Coronary artery (tissue), 2 donors: ENCODE measurements at regions not wholly inside any gene's neighbourhood (a gene's known extent, or its start where the extent isn't known, plus 50 kb on each side); places are given as distances from the start of the nearest gene placed in this dataset.

ENCODE experiments used
- DNase-seq: peaks from one replicate; pipeline ENCODE4 v3.0.0-alpha.2; 2017; ENCODE audit warnings: low spot score
- H3K27ac ChIP-seq, 2 donors: fragments of 200-600 bp; sonication (generic); one replicate each; pipeline ENCODE4 v1.5.1; 2016 to 2019
- H3K4me3 ChIP-seq: fragments of 200-600 bp; sonication (generic); 2 replicates; pipeline ENCODE4 v1.5.1; 2016; ENCODE audit warnings: mild to moderate bottlenecking, moderate library complexity
- CTCF ChIP-seq: fragments of 200-600 bp; sonication (generic); IDR thresholded peaks from one replicate; pipeline ENCODE4 v1.5.1; 2019; ENCODE audit warnings: antibody characterized with exemption

GRCh38 chr7:106177300-106177690 is 65.2 kb upstream of the SYPL1 start:
- no peak for TF ChIP-seq CTCF
- H3K4me3 ChIP-seq, result no peak overlapping the region
- DNase-seq, result no peak
- peak overlapping the region in 1 of 2 donors; percentile 35 for H3K27ac ChIP-seq

GRCh38 chr7:106176414-106177299 is 64.5 kb upstream of the SYPL1 start:
- peak; percentile 87 for DNase-seq
- TF ChIP-seq CTCF, result peak; percentile 95
- H3K27ac ChIP-seq, result peak overlapping the region in 1 of 2 donors; percentile 35

GRCh38 chr7:106175507-106175906 is 63.4 kb upstream of the SYPL1 start:
- no peak for DNase-seq
- Histone ChIP-seq H3K27ac (no peak overlapping the region), H3K4me3 (no peak overlapping the region)
- TF ChIP-seq CTCF, result no peak

More at GRCh38 chr7:106176414-106177299, 64.5 kb upstream of the SYPL1 start:
- no peak overlapping the region for H3K4me3 ChIP-seq

- no peak for DNase-seq
- no peak overlapping the region for H3K4me3 ChIP-seq
- no peak for TF ChIP-seq CTCF
- H3K27ac ChIP-seq, result no peak overlapping the region
Measured at GRCh38 chr7:106170651-106171050, 58.5 kb upstream of the SYPL1 start.

GRCh38 chr7:106169821-106170610 is 57.9 kb upstream of the SYPL1 start:
- DNase-seq, result no peak

GRCh38 chr7:106167439-106168136 is 55.5 kb upstream of the SYPL1 start:
- H3K4me3 ChIP-seq, result no peak overlapping the region
- DNase-seq, result no peak
- H3K27ac ChIP-seq, result peak overlapping the region; percentile 70 to 78

More at GRCh38 chr7:106169821-106170610, 57.9 kb upstream of the SYPL1 start:
- Histone ChIP-seq H3K4me3 (no peak overlapping the region), H3K27ac (no peak overlapping the region)
- no peak for TF ChIP-seq CTCF

More at GRCh38 chr7:106167439-106168136, 55.5 kb upstream of the SYPL1 start:
- no peak for TF ChIP-seq CTCF
